GM19043 (cell line): ENCODE measurements at regions not wholly inside any gene's neighbourhood (a gene's known extent, or its start where the extent isn't known, plus 50 kb on each side); places are given as distances from the start of the nearest gene placed in this dataset.
"Not testable (repeated sequence)": the region's sequence is repeated elsewhere in the genome, so short reads cannot be mapped to it uniquely, and the experiment has no call there.

Experiments
- ATAC-seq: cut with Tn5 transposase; IDR thresholded peaks from one replicate; pipeline ENCODE4 v1.9.1; 2021; ENCODE audit warnings: low read depth; ENCODE audit not compliant: unreplicated experiment

DNA sequence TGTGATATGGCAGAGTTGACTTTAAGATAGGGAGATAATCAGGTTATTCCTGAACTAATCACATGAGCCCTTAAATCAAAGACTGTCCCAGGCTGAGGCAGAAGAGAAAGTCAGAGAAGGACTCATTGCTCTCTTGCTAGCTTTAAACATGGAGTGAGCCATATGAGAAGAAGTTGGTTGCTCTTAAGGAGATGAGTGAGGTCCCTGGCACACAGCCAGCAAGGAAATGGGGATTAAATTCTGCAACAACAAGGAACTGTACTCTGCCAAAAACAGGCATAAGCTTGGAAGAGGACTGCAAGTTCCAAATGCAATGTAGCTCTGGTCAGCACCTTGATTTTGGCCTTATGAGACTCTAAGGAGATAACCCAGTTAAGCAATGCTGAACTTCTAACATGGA lies 457.0 kb downstream of the PLOD2 start:
- ATAC-seq, result no peak

DNA sequence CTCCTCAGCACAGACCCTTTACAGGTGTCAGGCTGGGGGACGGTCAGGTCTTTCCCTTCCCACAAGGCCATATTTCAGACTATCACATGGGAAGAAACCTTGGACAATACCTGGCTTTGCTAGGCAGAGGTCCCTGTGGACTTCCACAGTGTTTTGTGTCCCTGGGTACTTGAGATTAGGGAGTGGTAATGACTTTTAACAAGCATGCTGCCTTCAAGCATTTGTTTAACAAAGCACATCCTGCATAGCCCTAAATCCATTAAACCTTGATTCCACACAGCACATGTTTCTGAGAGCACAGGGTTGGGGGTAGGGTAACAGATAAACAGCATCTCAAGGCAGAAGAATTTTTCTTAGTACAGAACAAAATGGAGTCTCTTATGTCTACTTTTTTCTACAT lies 451.2 kb downstream of the PLOD2 start:
- not testable (repeated sequence) for ATAC-seq

DNA sequence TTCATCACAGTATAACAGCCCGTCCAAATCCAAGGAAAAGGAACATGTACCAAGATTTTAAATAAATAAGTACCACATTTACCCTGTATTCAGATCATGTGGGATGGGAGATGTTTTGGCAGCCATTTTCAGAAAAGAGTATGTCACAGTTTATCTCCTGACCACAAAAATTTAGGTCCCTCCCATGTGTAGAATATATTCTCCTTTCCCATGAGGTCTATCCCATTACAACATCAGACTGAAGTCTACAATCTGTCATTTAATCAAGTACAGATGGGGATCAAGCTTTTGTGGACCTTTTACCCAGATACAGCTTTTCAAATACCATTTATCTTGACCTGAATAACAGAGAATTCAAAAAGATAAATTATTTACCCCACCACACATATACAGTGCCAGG lies 444.5 kb downstream of the PLOD2 start:
- ATAC-seq, result no peak

- ATAC-seq, result no peak
These were observed 441.9 kb downstream of the PLOD2 start for GRCh38 chr3:145719114-145719513.

- no peak for ATAC-seq
These were observed 439.6 kb downstream of the PLOD2 start for GRCh38 chr3:145721273-145721805.

DNA sequence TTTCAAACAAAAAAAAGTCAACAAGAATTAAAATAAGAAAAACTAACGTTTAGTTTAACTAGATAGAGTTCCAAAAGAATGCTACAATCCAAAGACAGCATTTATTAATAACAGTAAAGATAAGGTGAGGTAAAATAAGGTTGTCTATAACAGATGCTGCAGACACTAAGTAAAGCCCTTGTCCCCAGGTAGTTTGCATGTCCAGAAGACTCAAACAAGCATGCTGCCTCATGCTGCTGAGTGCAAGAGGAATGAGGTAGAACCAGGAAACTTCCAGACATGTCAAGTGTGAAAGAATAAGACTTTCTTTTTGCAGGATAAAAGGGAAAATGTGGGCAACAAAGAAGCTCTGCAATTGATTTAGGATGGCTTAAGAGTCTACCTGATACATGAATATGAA lies 439.2 kb downstream of the PLOD2 start:
- ATAC-seq, result no peak

DNA sequence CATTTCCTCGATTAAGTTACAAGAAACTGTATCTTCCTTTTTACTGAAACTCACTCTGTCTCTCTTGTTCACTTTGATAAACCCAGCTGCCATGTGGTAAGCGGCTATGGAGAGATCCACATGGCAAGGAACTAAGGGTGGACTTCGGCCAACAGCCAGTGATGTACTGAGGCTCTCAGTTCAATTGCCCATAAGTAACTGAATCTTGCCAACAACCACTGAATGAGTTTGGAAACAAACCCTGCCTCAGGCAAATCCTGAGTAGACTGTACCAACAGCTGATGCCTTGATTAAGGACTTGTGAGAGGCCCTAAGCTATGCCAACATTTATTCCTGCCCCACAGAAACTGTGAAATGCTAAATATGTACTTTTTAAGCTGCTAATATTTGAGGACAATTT lies 433.5 kb downstream of the PLOD2 start:
- ATAC-seq, result no peak

DNA sequence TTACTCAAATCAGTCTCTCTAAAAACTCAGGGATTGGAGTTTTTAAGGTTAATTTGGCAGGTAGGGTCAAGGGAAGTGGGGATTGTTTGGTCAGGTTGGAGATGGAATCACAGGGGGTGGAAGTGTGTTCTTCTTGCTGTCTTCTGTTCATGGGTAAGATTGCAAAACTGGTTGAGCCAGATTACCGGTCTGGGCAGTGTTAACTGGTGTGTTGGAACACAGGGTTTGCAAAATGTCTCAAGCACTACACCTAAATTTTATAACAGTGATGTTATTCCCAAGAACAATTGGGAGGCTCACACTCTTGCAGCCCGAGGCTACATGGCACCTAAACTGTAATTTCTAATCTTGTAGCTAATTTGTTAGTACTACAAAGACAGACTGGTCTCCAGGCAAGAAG lies 425.4 kb downstream of the PLOD2 start:
- no peak for ATAC-seq

DNA sequence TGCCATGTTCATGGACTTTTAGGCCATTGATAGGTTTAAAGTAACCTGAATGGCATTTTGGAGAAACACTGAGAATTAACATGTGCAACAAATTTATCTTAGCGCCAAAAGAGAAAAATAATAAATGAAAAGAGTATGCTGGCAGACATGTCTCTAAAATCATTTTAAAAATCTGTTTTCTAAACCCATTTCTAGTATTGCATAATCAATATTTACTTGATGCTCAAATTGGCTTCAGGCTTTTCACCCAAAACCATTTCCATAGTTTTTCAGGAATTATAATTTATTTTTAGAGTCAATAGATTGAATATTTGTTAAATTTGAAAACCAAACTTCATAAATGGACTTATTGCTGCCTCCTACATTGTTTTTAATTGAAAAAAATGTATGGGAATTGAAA lies 423.0 kb downstream of the PLOD2 start:
- no peak for ATAC-seq

GRCh38 chr3:145739926-145740325 lies 421.1 kb downstream of the PLOD2 start:
- ATAC-seq, result no peak

- no peak for ATAC-seq
These were observed 410.3 kb downstream of the PLOD2 start for GRCh38 chr3:145750657-145751056.

- no peak for ATAC-seq
These were observed 408.4 kb downstream of the PLOD2 start for GRCh38 chr3:145752576-145752975.

DNA sequence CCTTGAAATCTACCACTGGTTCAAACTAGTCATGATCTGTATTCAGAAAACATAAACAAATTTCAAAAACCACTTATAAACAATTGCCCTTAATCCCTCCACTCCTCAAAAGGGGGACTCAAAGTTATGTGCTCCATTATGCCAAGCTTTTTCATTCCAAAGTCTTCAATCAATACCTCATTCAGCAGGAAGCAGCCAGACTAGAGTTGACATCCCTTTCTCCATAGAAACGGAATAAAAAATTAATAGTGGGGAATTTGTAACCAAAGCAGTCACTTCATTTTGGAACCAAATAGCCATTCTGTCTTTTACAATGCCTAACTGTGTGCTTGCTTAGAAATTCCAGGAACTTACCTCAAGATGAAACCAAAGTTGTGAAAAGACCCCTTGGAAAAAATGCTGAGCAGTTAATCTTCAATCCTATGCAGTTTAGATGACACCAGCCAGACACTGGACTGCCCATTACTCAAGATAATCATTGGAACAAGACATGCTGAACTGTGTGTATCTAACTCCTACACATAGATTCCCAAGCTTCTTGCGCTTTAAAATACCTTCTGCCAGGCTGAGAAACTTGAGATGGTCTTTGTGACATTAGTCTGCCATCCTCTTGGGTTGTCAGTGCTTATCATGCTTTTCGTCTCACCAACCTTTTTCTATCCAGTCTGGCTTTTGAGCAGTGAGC lies 406.2 kb downstream of the PLOD2 start:
- ATAC-seq, result no peak

- no peak for ATAC-seq
These were observed 400.9 kb downstream of the PLOD2 start for GRCh38 chr3:145760036-145760435.

- no peak for ATAC-seq
These were observed 393.1 kb downstream of the PLOD2 start for GRCh38 chr3:145767909-145768308.

DNA sequence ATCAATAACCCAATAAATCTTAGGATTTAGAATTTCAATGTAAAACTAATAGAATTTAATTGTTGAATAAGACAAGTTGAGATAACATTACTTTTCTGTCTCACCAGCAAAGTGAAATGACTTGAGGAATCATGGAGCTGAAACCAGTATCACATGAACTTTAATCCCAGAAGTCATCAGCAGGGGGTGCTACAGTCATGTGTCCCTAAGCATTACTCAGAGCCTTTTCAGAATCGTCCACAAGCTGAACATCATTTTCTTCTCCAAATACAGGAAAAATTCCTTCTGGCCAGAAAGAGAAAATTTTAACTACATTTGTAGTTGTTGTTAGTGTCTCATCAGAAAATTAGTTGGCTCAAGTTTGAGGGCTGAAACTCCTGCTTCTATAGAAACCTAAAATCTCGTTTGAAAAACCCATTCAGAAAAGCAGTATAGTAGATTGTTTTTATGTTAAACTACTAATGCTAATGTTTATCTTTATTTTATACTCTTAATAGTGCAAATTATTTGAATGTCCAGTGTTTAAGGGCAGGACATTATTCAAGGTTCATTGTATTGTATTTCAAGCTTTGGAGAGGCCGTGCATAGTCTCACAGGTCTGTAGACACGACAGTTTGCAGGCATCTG lies 384.1 kb downstream of the PLOD2 start:
- ATAC-seq, result peak; percentile 55

GRCh38 chr3:145780301-145780700 lies 380.7 kb downstream of the PLOD2 start:
- no peak for ATAC-seq

DNA sequence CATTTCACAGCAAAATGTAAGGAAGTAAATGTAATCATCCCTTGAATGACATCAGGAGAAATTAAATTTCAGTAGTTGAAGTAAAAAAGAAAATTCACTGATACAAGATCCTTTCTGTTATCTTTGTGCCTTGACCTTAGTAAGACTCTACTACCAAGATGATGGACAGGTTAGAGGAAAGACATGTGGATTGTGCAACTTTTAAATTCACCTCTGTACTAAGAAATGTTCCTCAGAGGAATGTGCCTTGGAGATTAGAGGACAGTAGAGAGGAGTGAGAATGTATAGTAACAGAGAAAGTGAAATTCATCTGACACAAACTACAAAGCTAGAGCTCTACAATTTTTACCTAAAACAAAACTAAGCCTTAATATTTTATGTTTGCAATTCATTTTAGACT lies 375.3 kb downstream of the PLOD2 start:
- ATAC-seq, result no peak

GRCh38 chr3:145798007-145798406 lies 363.0 kb downstream of the PLOD2 start:
- no peak for ATAC-seq

- ATAC-seq, result no peak
These were observed 362.1 kb downstream of the PLOD2 start for GRCh38 chr3:145798696-145799537.

GRCh38 chr3:145801696-145802095 lies 359.3 kb downstream of the PLOD2 start:
- no peak for ATAC-seq
